NCI-H128 (cell line): ENCODE measurements at regions not wholly inside any gene's neighbourhood (a gene's known extent, or its start where the extent isn't known, plus 50 kb on each side); places are given as distances from the start of the nearest gene placed in this dataset.
"Not testable (repeated sequence)": the region's sequence is repeated elsewhere in the genome, so short reads cannot be mapped to it uniquely, and the experiment has no call there.

ENCODE experiments used
- DNase-seq: peaks from one replicate; lab custom pipeline; 2025; ENCODE audit not compliant: unreplicated experiment; lab: John Stamatoyannopoulos, UW

- DNase-seq = no peak
These were observed 113.4 kb downstream of the LHX2 start for GRCh38 chr9:124124729-124125650.

DNA sequence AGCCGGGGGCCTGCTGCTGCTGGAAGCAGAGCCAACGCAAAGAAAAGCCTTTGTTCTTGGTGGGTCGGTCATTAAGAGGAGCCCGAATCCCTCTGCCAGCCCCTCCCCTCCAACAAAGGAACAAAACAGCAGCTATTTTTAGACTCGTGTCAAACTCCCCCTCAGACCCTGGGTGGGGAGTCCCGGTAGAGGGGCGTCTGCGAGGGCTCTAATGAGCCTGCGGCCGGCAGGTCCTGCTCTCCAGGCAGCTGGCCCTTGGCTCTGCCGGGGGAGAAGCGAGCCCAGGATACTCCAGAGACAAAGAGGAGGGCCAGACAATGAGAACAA, 114.0 kb downstream of the LHX2 start:
- peak; percentile 23 for DNase-seq

DNA sequence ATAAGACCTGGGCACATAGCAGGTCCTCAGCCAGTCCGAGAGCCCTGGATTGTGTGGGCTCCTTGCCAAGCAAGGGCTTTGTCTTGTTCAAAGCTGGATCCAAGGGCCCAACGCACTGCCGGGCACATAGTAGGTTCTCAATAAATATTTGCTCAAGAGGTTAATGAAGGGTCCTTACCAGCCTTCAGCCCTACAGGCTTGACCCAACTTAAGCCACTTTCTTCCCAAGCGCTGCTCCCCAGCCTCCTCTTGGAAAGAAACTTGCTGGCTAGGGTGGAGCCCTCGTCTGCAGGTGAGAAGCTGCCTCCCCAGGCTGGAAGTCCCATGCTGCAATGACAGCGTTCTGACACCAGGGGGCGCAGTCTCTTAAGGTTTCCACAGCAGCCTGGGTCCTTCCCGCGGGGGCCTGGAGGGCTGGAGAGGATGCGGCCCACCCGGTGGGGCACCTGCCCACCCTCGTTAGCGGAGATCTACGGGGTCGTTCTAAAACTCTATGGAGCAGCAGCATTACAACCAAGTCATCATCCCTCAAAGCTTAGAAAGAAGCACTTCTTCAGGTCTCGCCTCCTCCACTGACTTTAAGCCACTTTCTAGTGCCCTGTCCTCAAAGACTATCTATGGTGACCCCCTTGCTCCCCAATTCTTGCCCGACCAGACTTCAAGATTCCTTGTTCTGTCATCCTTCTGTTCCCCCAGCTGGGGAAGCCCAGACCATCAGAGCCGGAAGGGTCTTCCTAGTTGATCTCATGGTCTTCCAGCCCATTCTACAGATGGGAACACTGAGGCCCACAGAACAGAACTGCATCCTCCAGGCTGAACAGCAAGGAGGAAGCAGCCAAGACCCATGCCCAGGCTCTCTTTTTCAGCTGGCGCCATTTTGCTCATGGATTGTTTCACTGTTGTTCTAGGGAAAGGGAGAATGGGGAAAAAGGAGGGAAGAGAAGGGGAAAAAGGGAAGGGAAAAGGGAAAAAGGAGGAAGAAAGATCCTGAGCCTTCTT, 115.4 kb downstream of the LHX2 start:
- peak; percentile 54 for DNase-seq

DNA sequence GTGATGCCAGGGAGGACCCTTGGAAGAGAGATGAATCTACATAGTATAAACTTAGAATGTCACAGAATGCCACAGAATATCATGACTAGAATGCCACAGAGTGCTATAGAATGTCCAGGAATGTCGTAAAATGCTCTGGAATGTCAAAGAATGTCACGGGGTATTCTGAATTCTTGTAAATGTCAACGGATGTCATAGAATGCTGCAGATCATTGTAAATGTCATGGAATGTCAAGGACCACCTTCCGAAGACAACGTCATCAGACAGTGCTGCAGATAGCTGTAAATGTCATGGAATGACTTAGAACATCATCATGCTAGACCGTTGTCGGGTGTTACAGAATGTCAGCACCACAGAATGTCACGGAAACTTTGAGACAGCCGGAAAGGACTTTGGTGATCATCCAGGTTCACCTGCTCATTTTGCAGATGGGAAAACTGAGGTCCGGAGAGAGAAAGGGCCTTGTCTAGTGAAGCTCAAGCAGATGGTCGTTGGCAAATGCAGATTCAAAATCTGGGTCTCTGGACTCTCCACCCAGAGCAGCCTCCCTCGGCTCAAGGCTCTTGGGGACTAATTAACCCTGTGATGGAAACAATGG, 117.1 kb downstream of the LHX2 start:
- DNase-seq = no peak

DNA sequence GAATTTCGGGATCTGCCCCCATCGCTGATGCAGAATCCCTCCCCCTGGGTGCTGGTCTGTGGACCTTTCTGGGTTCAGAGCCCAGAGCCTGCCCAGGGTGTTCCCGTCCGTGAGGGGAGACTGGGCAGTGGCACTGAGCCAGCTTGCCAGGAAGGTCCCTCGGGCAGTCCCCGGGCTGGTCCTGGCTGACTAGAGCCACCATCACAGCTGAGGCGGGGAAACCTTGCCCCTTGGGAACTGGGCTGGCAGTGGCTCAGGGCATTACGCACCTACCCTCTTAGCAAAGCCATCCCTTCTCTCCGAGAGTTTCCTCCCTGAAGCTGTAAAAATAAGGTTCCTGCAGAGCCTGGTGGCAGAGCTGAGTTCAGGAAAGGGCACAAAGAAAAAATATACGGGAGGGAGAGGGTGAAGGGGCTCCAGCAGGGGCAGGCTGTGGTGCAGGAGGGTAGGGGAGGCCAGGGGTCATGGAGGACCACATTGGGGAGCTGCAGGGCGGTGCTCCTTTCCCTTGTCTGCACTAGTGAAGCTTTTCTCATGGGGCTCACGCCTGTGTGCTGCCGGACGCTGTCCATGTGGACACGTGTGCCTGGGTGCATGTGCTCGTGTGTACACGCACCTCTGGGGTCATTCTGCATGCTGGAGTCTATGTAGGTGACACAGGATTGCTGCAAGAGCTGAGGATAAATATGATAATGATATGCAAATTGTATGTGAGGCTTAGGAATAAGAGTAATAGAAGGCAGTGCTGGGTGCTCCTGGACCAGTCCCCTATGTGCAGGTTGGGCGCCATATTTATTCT, 118.9 kb downstream of the LHX2 start:
- no peak for DNase-seq

- DNase-seq = not testable (repeated sequence)
These were observed 120.0 kb downstream of the LHX2 start for GRCh38 chr9:124131518-124131917.

DNA sequence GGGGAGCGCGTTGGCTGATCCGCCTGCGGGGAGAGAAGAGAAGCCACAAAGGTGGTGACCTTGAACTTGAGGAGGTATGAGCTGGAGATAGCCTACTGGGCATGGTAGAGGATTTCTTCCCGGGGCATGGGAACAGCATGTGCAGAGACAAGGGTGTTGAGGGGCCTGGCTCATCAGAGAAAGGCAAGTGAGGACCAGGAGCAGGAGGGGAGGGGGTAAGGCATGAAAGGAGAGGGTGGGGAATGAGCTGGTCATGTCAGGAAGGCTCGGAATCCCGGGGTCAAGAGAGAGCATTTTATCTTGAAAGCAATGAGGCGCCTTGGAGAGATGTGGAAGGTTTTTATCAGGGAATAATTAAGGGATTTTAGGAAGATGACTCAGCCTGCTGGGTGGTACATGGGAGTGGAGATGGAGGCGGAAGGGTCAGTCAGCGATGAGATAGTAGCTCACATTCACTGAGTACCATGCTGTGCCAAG, 121.1 kb downstream of the LHX2 start:
- no peak for DNase-seq

- no peak for DNase-seq
These were observed 122.2 kb downstream of the LHX2 start for GRCh38 chr9:124133727-124134126.

- no peak for DNase-seq
These were observed 123.0 kb downstream of the LHX2 start for GRCh38 chr9:124134526-124134925.

DNA sequence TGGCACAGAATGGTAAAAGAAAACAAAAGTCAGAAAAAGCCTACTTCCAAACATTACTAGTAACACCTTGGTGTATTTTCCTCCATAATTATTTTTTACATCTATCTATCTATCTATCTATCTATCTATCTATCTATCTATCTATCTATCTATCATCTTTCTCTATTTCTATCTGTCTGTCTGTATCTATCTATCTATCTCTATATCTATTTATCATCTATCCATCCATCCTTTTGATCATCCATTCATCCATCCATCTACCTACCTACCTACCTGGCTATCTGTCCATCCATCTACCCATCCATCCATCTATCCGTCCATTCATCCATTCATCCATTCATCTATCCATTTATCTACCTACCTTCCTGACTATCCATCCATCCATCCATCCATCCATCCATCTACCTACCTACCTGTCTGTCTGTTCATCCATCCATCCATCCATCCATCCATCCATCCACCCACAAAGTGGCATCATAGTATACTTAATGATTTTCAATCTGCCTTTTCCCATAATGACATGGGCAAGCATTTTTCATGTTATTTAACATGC, 121.9 kb upstream of the NEK6 start:
- DNase-seq = no peak

GRCh38 chr9:124137009-124137943, 120.5 kb upstream of the NEK6 start:
- no peak for DNase-seq

- DNase-seq = no peak
These were observed 119.8 kb upstream of the NEK6 start for GRCh38 chr9:124137944-124138335.

DNA sequence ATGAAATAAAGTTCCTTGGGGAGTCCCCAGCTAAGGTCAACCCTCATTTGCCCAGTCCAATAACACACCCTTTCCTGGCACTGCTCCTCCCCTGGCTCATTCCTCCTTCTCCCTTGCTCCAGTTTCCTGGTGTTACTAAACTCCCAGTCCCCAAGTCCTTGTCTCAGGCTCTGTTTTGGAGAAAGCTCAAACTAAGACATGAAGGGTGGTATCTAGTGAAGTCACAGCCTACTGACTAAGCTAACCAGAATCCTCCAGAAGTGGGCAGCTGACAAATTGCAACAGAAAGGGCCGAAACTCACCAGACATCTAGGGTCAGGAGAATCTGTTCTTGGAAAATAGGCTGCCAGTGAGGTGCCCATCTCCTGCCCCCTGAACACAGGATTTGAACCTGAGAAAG, 118.7 kb upstream of the NEK6 start:
- DNase-seq = no peak

DNA sequence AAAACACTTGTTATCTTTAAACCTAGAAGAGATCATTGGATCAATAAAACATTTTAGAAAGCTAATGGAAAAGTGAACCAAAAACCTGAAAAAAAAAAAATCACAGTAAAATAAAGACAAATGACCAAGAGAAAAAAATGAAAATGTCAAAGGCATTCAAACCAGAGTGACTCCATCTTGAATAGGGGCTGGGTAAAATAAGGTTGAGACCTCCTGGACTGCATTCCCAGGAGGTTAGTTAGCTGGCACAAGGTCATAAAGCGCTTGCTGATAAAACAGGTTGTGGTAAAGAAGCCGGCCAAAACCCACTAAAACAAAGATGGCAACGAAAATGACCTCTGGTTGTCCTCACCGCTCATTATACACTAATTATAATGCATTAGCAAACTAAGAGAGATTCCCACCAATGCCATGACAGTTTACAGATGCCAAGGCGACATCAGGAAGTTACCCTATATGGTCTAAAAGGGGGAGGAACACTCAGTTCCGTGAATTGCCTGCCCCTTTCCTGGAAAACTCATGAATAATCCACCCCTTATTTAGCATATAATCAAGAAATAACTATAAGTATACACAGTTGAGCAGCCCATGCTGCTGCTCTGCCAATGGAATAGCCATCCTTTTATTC, 116.7 kb upstream of the NEK6 start:
- no peak for DNase-seq

DNA sequence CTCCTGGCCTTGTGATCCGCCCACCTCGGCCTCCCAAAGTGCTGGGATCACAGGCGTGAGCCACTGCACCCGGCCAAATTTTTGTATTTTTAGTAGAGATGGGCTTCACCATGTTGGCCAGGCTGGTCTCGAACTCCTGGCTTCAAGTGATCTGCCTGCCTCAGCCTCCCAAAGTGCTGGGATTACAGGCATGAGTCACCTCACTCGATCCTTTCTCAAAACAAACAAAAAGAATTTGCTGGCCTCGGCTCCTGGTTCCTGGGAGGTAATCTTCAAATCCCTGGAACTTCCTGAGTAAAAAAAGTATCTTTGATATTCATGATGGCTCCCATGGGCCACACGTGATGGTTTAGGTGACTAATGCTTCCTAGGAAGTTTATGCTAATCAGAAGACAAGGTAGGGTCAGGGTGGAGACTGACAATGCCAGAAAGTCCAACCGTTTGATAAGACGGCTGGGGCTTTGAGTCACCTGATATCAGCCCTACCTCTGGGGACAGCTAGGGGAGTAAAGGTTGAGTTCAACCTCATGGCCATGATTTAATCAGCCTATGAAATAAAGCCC, 113.1 kb upstream of the NEK6 start:
- DNase-seq = not testable (repeated sequence)

DNA sequence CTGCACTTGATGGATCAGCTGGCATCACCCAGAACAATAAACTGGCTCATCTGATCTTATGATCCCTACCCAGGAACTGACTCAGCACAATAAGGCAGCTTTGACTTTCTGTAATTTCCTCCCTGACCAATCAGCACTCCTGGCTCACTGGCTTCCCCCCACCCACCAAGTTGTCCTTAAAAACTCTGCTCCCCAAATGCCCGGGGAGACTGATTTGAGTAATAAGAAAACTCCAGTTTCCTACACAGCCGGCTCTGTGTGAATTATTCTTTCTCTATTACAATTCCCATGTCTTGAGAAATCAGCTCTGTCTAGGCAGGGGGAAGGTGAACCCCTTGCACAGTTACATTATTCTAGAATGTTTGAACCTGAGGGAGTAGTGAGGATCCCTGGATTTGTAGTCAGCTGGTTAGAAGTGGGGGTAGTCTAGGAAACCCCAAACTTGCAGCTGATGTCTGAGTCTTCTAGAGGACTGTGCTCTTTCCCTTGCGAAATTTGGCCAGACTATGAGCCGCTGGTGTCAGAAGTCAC, 111.7 kb upstream of the NEK6 start:
- no peak for DNase-seq

DNA sequence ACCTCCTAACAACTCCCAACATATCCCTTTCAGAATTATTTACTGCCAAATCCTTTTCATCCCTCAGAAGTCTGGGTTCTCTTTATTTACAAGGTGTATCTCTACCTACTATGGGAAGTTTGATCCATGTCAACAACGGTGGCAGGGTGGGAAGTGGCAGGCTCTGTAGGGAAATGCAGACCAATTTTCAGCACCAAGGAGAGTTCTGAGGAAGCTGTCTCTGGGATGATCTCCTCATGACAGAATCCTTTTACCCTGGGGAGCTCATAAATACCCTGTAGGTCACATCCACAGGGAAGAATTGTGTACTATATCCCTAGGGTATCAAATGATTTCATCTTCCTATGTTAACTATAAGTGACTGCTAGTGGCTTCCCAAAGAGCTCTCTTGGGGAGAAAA, 107.8 kb upstream of the NEK6 start:
- DNase-seq = no peak

DNA sequence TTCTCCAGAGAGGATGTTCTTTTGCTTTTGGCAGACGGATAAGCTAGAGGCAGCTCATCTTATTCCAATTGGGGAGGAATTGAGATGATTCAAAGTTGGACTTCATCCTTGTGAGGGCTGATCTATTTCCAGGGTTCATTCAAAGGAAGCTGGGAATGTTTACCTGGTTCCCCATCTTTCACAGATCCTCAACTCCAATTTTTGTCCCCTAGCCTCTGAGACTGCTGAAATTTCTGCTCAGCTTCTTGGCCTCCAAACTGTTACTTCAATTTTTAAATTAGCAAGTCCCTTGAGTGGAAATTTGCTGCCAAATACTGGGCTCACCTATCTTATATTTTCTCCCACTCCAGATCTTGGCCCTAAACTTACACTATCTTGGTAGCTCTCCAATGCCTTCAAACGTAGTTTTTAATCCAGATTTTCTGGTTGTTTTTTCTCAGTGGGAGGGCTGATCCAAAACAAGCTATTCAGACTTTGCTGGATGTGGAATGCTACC, 93.9 kb upstream of the NEK6 start:
- no peak for DNase-seq
